ENCODE measurements at regions not wholly inside any gene's neighbourhood (a gene's known extent, or its start where the extent isn't known, plus 50 kb on each side); places are given as distances from the start of the nearest gene placed in this dataset.

DNA sequence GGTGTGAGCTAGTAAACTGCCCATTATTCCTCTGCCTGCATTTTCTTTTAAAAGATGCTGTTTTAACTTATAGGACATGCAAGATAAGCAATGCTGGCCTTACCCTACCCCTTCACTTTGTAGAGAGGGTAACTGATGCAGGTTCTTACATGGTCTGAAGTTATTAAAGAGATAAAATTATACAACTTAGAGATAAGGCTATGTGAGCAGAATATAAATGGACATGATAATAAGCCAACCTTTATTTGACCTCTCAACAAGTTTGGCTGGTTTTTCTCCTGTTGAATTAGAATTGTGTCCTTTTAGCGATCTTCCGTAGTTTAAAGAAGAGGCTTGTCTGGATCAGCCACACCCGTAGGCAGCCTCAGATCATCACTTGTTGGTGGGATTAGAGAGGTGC lies 377.0 kb downstream of the BTBD3 start:
- TF ChIP-seq, protein P1, sequence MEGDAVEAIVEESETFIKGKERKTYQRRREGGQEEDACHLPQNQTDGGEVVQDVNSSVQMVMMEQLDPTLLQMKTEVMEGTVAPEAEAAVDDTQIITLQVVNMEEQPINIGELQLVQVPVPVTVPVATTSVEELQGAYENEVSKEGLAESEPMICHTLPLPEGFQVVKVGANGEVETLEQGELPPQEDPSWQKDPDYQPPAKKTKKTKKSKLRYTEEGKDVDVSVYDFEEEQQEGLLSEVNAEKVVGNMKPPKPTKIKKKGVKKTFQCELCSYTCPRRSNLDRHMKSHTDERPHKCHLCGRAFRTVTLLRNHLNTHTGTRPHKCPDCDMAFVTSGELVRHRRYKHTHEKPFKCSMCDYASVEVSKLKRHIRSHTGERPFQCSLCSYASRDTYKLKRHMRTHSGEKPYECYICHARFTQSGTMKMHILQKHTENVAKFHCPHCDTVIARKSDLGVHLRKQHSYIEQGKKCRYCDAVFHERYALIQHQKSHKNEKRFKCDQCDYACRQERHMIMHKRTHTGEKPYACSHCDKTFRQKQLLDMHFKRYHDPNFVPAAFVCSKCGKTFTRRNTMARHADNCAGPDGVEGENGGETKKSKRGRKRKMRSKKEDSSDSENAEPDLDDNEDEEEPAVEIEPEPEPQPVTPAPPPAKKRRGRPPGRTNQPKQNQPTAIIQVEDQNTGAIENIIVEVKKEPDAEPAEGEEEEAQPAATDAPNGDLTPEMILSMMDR (IDR thresholded peaks at IDR 0.05; ENCODE audit: partially characterized antibody, unreplicated experiment), result no peak
- DNase-seq, result no peak
- Mint-ChIP-seq H3K4me3 (ENCODE audit: unreplicated experiment) (no peak overlapping the region), H3K27ac (ENCODE audit: unreplicated experiment) (no peak overlapping the region), H3K9me3 (ENCODE audit: unreplicated experiment) (peaks cover 3% of the 10 kb centered on the region), H3K4me1 (ENCODE audit: low read depth, unreplicated experiment) (no peaks in the 10 kb centered on the region), H3K36me3 (ENCODE audit: unreplicated experiment) (no peaks in the 10 kb centered on the region), H3K27me3 (ENCODE audit: unreplicated experiment) (no peaks in the 10 kb centered on the region)

- Mint-ChIP-seq H3K27ac (ENCODE audit: unreplicated experiment) (no peak overlapping the region), H3K4me3 (ENCODE audit: unreplicated experiment) (no peak overlapping the region), H3K36me3 (ENCODE audit: unreplicated experiment) (no peaks in the 10 kb centered on the region), H3K27me3 (ENCODE audit: unreplicated experiment) (no peaks in the 10 kb centered on the region), H3K9me3 (ENCODE audit: unreplicated experiment) (peaks cover 4% of the 10 kb centered on the region), H3K4me1 (ENCODE audit: low read depth, unreplicated experiment) (peaks cover 11% of the 10 kb centered on the region)
- TF ChIP-seq, protein P1 (IDR thresholded peaks at IDR 0.05; ENCODE audit: partially characterized antibody, unreplicated experiment), result no peak
- DNase-seq, result no peak
These were observed 387.7 kb downstream of the BTBD3 start for GRCh38 chr20:12305188-12305950.

DNA sequence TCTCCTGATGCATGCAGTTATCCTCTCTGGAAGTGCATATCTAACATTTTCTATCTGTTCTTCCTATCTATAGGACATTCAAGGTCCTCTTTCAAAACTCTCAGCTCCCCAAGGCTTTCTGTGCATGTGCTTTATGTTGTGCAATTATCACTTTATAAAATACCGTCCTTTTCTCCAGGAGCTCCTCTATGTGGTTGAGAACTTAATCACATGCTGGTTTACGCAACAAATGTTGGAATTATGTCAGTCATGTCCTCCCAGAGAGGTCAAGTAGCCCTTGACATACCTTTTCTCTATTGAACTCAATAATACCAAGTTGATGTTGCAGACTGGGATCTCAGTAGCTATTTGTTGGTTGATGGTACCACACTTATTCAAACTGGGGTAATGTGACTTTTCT lies 388.4 kb downstream of the BTBD3 start:
- H3K36me3 Mint-ChIP-seq (ENCODE audit: unreplicated experiment), result no peaks in the 10 kb centered on the region
- H3K27ac Mint-ChIP-seq (ENCODE audit: unreplicated experiment), result no peak overlapping the region
- TF ChIP-seq, protein P1 (IDR thresholded peaks at IDR 0.05; ENCODE audit: partially characterized antibody, unreplicated experiment), result no peak
- no peak for DNase-seq
- no peaks in the 10 kb centered on the region for H3K27me3 Mint-ChIP-seq (ENCODE audit: unreplicated experiment)
- no peak overlapping the region for H3K4me3 Mint-ChIP-seq (ENCODE audit: unreplicated experiment)
- peaks cover 11% of the 10 kb centered on the region for H3K4me1 Mint-ChIP-seq (ENCODE audit: low read depth, unreplicated experiment)
- H3K9me3 Mint-ChIP-seq (ENCODE audit: unreplicated experiment), result peaks cover 4% of the 10 kb centered on the region

DNA sequence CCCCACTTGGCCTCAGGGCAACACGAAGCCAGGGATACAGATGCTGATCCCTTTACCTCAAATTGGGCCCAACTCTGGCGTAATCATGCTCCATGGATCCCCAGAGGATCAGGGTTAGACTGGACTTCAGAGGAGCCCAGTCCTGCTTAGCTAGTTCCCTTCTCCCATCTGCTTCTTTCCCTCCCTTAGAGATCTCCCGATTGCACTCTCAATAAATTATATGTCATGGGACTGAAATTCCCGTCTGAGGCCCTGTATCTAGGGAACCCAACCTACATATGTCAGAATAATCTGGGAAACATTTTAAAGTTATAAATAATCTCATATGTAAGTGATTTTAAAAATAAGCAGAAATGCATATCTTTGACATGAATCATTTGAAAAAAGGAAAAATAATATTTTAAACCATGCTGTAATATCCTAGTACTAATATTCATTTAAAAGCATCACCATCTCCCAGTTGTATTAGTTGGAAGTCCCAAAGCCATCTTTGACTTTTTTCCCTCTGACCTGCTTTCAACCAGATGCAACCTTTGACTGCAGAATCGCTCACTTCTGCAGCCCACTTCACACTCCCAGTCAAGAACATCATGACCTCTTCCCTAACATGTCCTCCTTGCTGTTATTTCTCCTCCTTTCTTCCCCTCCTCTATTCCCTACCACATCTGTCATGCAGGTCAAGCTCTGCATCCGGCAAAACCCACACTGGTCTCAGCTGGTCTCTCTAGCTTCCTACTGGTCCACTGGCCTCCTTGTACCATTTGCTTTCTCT lies 393.6 kb downstream of the BTBD3 start:
- TF ChIP-seq, protein P1 (IDR thresholded peaks at IDR 0.05; ENCODE audit: partially characterized antibody, unreplicated experiment), result no peak
- DNase-seq, result no peak
- no peaks in the 10 kb centered on the region for H3K9me3 Mint-ChIP-seq (ENCODE audit: unreplicated experiment)
- H3K4me3 Mint-ChIP-seq (ENCODE audit: unreplicated experiment), result no peak overlapping the region
- no peak overlapping the region for H3K27ac Mint-ChIP-seq (ENCODE audit: unreplicated experiment)
- H3K4me1 Mint-ChIP-seq (ENCODE audit: low read depth, unreplicated experiment), result no peaks in the 10 kb centered on the region
- no peaks in the 10 kb centered on the region for H3K27me3 Mint-ChIP-seq (ENCODE audit: unreplicated experiment)
- no peaks in the 10 kb centered on the region for H3K36me3 Mint-ChIP-seq (ENCODE audit: unreplicated experiment)

DNA sequence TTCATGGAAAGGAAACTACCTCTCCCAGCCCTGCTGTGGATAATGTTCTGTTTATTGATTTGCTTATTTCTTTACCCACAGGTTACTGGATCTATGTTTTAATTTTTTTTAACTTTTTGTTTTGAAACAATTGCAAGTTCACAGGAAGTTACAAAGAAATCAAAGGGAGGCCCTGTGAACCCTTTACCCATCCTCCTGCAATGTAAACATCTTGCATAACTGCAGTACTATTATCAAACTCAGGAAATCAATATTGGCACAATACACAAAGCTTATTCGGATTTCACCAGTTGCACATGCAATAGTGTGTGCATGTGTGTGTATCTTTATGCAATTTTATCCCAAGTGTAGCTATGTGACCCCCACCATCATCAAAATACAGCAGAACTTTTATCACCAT lies 398.0 kb downstream of the BTBD3 start:
- no peaks in the 10 kb centered on the region for H3K36me3 Mint-ChIP-seq (ENCODE audit: unreplicated experiment)
- no peak overlapping the region for H3K27ac Mint-ChIP-seq (ENCODE audit: unreplicated experiment)
- TF ChIP-seq, protein P1 (IDR thresholded peaks at IDR 0.05; ENCODE audit: partially characterized antibody, unreplicated experiment), result no peak
- DNase-seq, result no peak
- no peaks in the 10 kb centered on the region for H3K9me3 Mint-ChIP-seq (ENCODE audit: unreplicated experiment)
- H3K27me3 Mint-ChIP-seq (ENCODE audit: unreplicated experiment), result no peaks in the 10 kb centered on the region
- no peaks in the 10 kb centered on the region for H3K4me1 Mint-ChIP-seq (ENCODE audit: low read depth, unreplicated experiment)
- no peak overlapping the region for H3K4me3 Mint-ChIP-seq (ENCODE audit: unreplicated experiment)
